ENCODE measurements at regions not wholly inside any gene's neighbourhood (a gene's known extent, or its start where the extent isn't known, plus 50 kb on each side); places are given as distances from the start of the nearest gene placed in this dataset.

GRCh38 chr2:236748801-236749200, 179.2 kb downstream of the ACKR3 start:
- no peak for DNase-seq

GRCh38 chr2:236749346-236749745, 179.7 kb downstream of the ACKR3 start:
- DNase-seq, result no peak

DNA sequence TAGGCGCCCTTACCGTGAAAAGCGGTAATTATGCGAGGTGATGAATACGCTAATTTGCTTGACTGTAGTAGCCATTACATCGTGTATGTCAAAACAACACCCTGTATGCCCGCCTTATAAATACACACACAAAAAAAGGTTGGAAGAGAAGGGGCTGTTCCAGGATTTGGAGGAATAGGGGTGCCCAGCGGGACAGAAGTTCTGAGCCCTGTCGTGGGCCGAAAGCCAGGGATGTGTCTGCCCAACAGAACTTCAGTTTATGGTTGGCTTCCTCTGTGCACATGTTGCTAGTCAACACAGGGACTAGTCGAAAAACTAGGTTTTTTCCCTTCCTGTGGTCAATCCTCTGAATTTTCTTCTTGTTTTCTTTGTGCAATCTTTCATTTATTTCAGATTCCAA, 182.5 kb downstream of the ACKR3 start:
- no peak for DNase-seq

DNA sequence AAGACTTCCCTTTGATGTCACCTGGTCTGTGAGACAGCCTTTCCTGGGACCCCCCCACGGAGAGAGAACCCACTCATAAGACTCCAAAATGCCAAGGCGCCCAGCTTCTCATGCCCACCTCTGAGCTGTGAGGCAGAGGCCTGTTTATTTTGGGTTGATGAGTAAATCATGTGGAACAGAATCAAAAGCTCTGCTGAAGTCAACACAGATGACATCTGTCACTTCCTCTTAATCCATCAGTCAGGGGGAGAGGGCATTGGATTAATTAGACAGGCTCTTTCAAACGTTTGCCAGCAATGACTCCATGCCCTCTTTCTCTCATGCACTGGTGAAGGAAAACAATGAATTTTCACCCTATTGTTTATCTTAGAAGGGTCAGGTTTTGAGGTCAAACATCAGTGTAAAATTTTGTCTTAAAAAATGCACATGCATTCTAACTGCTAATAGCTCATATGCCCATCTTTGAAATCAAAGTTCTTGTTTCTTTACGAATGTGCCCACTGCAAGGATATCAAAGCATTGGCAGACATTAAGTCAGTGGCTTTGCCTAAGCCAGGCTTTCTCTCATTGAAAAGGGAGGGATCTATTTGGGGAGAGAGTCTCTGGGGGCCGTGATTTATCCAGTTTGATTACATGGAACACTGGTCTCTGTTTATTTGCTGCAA, 184.1 kb downstream of the ACKR3 start:
- no peak for DNase-seq

GRCh38 chr2:236754271-236754944, 184.8 kb downstream of the ACKR3 start:
- no peak for DNase-seq

DNA sequence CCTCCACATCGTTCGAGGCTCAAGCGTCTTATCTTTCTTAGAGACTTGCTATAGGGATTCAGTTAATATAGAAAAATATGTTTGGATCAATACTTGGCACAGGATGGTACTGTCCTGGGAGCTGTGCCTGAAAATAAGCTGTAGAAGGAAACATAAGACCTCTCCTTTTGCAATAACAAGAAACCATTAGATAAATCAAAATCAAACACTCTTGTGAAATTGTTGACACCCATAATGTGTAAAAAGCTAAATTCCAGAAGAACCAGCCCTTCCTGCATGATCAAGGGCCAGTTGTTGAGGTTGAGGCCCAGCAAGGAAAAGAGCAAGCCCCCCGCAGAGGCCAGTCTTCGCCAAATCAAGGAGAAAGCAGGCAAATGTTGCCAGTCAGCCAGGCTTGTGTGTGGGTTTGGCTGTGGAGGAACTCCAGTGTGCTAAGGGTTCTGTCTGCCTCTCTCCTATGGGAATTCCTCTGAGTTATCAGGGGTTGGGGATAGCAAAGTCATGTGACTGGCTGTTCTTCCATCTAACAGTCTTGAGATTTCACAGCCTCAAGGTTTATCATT, 185.7 kb downstream of the ACKR3 start:
- no peak for DNase-seq

- DNase-seq, result no peak
Observed at GRCh38 chr2:236758406-236758805, 188.8 kb downstream of the ACKR3 start.

- DNase-seq, result no peak
Observed at GRCh38 chr2:236760246-236760645, 190.6 kb downstream of the ACKR3 start.

- DNase-seq, result no peak
Observed at GRCh38 chr2:236761358-236761757, 191.7 kb downstream of the ACKR3 start.

- DNase-seq, result no peak
Observed at GRCh38 chr2:236762628-236763027, 193.0 kb downstream of the ACKR3 start.

- no peak for DNase-seq
Observed at GRCh38 chr2:236763857-236764256, 194.2 kb downstream of the ACKR3 start.

DNA sequence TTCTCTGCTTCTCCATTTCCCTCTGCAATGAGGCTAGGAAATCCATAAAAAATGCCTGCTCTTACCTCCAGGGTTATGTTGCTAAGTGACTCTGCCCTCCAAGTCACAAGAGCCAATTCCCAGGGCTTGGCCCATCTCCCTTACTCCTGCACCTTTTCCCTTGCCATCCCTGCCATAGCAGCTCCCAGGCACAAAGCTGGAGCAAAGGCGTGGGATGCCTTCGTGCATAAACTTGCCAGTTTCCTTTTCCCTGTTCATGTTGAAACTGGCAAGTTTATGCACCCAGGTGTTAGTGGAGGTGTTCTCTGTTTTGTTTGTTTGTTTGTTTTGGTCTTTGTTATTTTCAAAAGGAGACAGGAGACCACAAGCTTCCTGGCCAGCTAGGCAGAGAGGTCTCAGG, 195.1 kb downstream of the ACKR3 start:
- DNase-seq, result no peak

DNA sequence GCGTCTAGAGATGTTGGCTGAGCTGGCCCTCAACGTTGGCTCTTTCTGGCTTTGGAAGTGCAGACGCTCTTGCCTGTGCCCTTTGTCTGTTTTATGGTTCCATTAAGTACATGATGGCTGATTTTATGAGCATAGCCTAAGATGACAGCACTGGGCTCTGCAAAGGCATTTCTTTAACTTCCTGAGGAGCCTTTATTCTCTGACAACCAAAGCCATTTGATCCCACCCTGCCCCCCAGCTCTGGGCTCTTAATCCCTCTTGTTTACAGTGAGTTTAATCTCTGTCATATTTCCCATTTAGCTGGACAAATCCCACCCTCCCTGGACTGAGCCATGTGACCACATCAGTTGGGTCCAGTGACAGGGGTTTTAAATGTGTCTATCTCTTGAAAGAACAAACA, 195.9 kb downstream of the ACKR3 start:
- DNase-seq, result no peak

GRCh38 chr2:236766850-236767249, 197.2 kb downstream of the ACKR3 start:
- no peak for DNase-seq

- no peak for DNase-seq
Observed at GRCh38 chr2:236767941-236768340, 198.3 kb downstream of the ACKR3 start.

DNA sequence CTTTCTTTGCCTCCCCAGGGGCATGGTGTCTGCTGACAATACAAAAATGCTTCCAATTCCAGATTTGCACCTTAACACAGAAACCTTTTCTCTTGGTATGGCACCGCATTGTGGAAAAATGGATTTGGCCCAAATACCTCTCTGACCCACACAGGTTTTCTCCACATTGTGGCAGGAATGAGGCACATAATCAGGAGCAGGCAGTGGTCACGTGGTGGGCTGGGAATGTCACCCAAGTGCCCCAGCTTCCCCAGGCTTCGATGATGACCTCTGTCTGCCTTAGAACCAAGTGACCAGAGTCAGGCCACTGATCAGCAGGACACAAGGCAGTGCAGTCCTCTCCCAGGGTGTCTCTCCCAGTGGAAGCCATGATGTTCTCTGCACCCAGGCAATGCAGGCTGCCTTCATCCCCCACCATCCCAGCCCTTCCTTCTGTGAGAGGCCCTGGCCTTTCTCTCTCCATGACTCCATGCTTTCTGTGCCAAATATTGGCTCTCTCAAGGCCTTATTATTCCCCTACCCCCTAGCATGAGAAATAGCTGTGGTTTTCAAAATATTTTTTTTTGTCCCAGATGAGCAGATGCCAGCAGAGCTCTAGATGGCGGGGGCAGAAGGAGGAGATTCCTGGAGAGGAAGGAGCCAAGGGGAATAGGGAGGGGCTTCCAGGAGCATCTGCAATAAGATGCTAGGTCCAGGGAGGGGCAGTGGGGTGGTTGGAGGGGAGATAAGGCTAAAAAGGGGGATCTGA, 198.9 kb downstream of the ACKR3 start:
- DNase-seq, result no peak

DNA sequence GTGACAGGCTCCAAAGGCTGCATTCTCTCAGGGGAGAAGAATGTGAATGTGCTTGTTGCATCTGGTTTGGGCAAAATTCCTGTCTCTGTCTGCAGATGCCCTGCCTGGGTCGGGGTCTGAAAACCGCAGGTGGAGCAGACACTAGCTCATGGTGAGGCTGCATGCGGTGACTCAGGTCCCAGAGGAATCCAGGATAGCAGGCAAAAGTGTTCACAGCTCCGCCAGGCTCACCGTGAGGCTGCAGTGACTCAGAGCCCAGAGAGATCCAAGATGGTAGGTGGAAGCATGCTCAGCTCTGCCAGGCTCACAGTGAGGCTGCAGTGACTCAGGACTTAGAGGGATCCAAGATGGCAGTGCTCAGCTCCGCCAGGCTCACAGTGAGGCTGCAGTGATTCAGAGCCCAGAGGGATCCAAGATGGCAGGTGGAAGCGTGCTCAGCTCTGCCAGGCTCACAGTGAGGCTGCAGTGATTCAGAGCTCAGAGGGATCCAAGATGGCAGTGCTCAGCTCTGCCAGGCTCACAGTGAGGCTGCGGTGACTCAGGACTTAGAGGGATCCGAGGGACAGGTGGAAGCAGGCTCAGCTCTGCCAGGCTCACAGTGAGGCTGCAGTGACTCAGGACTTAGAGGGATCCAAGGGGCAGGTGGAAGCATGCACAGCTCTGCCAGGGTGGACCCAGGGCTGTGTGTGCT, 200.5 kb downstream of the ACKR3 start:
- no peak for DNase-seq

DNA sequence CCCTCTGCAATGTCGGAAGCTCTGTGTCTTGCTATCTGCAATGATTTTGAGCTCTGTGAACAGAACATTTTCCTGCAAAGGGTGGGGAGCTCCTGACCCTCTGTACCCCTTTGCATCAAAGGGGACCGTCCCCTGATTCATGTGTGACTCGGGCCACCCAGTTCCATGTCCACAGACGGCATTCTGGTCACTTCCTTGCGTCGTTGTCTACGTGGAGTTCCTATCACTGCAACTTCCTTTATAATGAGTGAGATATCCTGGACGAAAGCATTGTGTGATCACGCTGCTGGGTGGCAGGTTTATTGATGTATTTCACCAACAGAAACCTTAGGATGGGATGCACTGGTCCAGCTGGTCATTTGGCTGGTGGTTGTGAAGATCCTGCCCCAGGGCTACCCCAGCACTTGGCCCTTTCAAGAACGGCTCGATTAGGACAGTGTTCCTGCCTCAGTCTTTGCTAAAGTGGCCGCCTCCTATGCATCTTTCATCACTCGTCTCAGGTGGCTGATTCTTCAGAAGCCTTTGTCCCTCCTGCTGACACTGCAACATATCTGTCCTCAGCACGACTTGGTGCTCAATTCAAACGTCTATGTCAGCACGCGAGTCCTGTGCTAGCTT, 202.7 kb downstream of the ACKR3 start:
- DNase-seq, result no peak

DNA sequence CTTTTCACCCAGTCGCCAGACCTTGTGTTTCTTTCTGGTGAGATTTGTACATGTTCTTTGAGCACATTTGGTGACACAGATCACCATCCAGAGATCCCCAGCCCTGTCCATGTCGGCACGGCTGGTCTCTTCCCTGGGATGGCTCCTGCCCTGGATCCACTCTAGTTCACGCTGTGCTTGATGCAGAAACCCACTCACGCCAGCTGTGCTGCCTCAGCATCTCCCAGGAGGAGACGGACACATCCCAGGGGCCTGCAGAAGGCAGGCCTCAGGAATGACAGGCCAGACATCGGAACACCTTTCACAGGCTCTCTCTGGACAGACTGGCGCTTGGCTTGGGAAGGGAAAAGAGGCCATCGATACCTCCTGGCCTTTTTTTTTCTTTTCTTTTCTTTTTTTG, 203.6 kb downstream of the ACKR3 start:
- no peak for DNase-seq

DNA sequence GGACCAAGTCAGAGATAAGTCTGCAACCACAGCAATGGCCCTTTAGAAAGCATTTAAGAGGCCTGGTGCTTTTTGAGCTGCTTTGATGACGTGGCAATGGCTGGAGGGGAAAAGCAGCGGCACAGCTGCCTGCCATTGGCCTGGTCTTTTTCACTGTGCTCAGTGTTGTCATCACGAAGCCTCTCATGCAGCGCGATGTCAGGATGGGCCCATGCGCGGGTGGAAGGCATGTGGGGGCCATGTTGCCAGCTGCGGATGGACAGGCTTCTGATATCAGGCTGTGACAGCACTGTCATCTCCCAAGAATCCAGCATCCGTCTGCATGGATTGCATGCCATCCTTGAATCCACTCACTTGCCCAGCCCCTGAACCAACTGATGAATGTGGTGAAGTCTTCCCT, 204.5 kb downstream of the ACKR3 start:
- DNase-seq, result no peak

GRCh38 chr2:236775511-236775910, 205.9 kb downstream of the ACKR3 start:
- DNase-seq, result no peak

DNA sequence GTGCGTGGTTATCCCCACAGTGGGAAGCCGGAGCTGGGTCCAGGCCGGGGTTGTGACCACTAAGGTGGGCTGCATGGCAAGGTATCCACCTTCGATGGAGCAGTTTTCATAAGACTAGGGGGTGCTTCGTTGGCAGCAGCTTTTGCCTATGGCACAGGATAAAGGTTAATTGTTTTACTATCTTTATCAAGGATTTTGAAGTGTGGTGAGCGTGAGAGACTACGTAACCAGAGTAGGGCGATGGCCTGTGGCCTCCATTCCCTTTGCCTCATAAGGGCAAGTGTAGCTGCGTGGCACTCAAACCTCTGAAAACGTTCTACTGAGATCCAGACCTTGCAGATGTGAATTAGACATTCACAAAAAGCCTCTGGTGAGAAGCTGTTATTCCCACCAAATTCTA, 206.6 kb downstream of the ACKR3 start:
- DNase-seq, result no peak

Measured in CD4-positive, alpha-beta T cell treated with Interleukin-21 for 1 hour (primary cell).